H1 (cell line): ENCODE measurements at regions not wholly inside any gene's neighbourhood (a gene's known extent, or its start where the extent isn't known, plus 50 kb on each side); places are given as distances from the start of the nearest gene placed in this dataset.

ENCODE experiments used
- CTCF ChIA-PET: fragments of 300-600 bp; sonication (Branson Sonifier 250); formaldehyde crosslinking; loops from one replicate; lab custom pipeline; 2021; ENCODE audit not compliant: partially characterized antibody; lab: Charles Lee
- POLR2A ChIA-PET: fragments of 300-600 bp; sonication (Branson Sonifier 250); formaldehyde crosslinking; loops from one replicate; lab custom pipeline; 2021; ENCODE audit warnings: inconsistent platforms; ENCODE audit not compliant: partially characterized antibody; lab: Charles Lee
- DNase-seq, 2 experiments: peaks; one replicate each; pipeline versions ENCODE4 v3.0.0 to v3.0.0-alpha.2; 2010 to 2022; ENCODE audit warnings: low spot score in 2 of 2, low read depth in 1 of 2, mixed read lengths in 1 of 2
- FAIRE-seq: peaks from 2 replicates; lab custom pipeline; 2011; peaks lifted over from hg19 to GRCh38; lab: Jason Lieb, UNC
- H2AFZ ChIP-seq: 2 replicates; pipeline ENCODE4 v1.8.1; 2012; ENCODE audit warnings: low read length, inconsistent platforms
- H2AK5ac ChIP-seq: 2 replicates; pipeline ENCODE4 v1.6.1; 2013; ENCODE audit warnings: low read depth, low read length
- H2BK120ac ChIP-seq: replicated peaks from 2 replicates; pipeline ENCODE3; 2013; ENCODE audit warnings: low read depth, low read length, inconsistent platforms
- H2BK12ac ChIP-seq: 2 replicates; pipeline ENCODE4 v1.6.1; 2013; ENCODE audit warnings: low read depth, low read length
- H2BK15ac ChIP-seq: 2 replicates; pipeline ENCODE4 v1.6.1; 2013; ENCODE audit warnings: low read length
- H2BK20ac ChIP-seq: 2 replicates; pipeline ENCODE4 v1.6.1; 2013; ENCODE audit warnings: low read length
- H2BK5ac ChIP-seq: 2 replicates; pipeline ENCODE4 v1.6.1; 2013; ENCODE audit warnings: low read depth, low read length
- H3K14ac ChIP-seq: 2 replicates; pipeline ENCODE4 v1.6.1; 2013; ENCODE audit warnings: inconsistent platforms; ENCODE audit not compliant: insufficient read length
- H3K18ac ChIP-seq: 2 replicates; pipeline ENCODE4 v1.6.1; 2013; ENCODE audit warnings: low read length; ENCODE audit errors: extremely low read depth
- H3K23ac ChIP-seq: 2 replicates; pipeline ENCODE4 v1.6.1; 2013; ENCODE audit warnings: inconsistent platforms; ENCODE audit not compliant: insufficient read length
- H3K23me2 ChIP-seq: 2 replicates; pipeline ENCODE4 v1.6.1; 2013; ENCODE audit warnings: low read depth, low read length
- H3K27ac ChIP-seq: 2 replicates; pipeline ENCODE4 v1.6.1; 2011; ENCODE audit warnings: low read depth, low read length, inconsistent platforms
- H3K27me3 ChIP-seq, 4 experiments: replicated peaks in 1 of 4; 1 replicate in 1 of 4; 2 replicates in 3 of 4; pipeline versions ENCODE4 v1.6.1 to v1.8.1; 2011 to 2013; ENCODE audit warnings: low read length in 3 of 4, mild to moderate bottlenecking in 3 of 4, inconsistent platforms in 2 of 4, mixed read lengths in 2 of 4, moderate library complexity in 1 of 4; ENCODE audit not compliant: control insufficient read depth in 3 of 4, insufficient read depth in 3 of 4; ENCODE audit errors: extremely low read depth in 1 of 4
- H3K36me3 ChIP-seq, 4 experiments: 2 replicates each; pipeline versions ENCODE4 v1.6.1 to v1.8.1; 2011 to 2013; ENCODE audit warnings: mild to moderate bottlenecking in 4 of 4, low read length in 3 of 4, moderate library complexity in 2 of 4, control low read depth in 1 of 4, inconsistent platforms in 1 of 4; ENCODE audit not compliant: insufficient read depth in 4 of 4, control insufficient read depth in 2 of 4
- H3K4ac ChIP-seq: replicated peaks from 2 replicates; pipeline ENCODE3; 2013; ENCODE audit warnings: low read length, low read depth, mixed read lengths, inconsistent platforms; ENCODE audit not compliant: insufficient read length
- H3K4me1 ChIP-seq, 4 experiments: replicated peaks in 1 of 4; 1 replicate in 1 of 4; 2 replicates in 3 of 4; pipeline versions ENCODE4 v1.6.1 to v1.8.1; 2011 to 2013; ENCODE audit warnings: low read length in 3 of 4, inconsistent platforms in 2 of 4, mixed read lengths in 1 of 4; ENCODE audit not compliant: insufficient read depth in 4 of 4, control insufficient read depth in 3 of 4
- H3K4me2 ChIP-seq, 2 experiments: 2 replicates each; pipeline versions ENCODE4 v1.6.1 to v1.8.1; 2011 to 2013; ENCODE audit warnings: low read depth in 2 of 2, low read length in 2 of 2, control low read depth in 1 of 2, inconsistent platforms in 1 of 2, mild to moderate bottlenecking in 1 of 2; ENCODE audit not compliant: insufficient read depth in 1 of 2
- H3K4me3 ChIP-seq, 4 experiments: fragments of 200-600, 300-600 bp in 1 of 4; sonication (generic), shearing (Covaris generic), sonication (Bioruptor Twin) in 1 of 4; 2 replicates each; pipeline versions ENCODE4 v1.5.1 to v1.8.1; 2011 to 2016; ENCODE audit warnings: low read length in 4 of 4, low read depth in 3 of 4, control low read depth in 2 of 4, inconsistent platforms in 2 of 4, mild to moderate bottlenecking in 2 of 4, mixed read lengths in 1 of 4, moderate library complexity in 1 of 4; ENCODE audit not compliant: insufficient read depth in 2 of 4; ENCODE audit errors: extremely low read depth in 1 of 4
- H3K56ac ChIP-seq: replicated peaks from 2 replicates; pipeline ENCODE3; 2013; ENCODE audit warnings: low read depth, mild to moderate bottlenecking, mixed read lengths, low read length, inconsistent platforms; ENCODE audit not compliant: insufficient read length
- H3K79me1 ChIP-seq: 2 replicates; pipeline ENCODE4 v1.6.1; 2013; ENCODE audit warnings: low read depth, low read length, control low read depth
- H3K79me2 ChIP-seq, 2 experiments: 2 replicates each; pipeline versions ENCODE4 v1.6.1 to v1.8.1; 2012 to 2013; ENCODE audit warnings: low read length in 2 of 2, mild to moderate bottlenecking in 2 of 2, inconsistent platforms in 1 of 2; ENCODE audit not compliant: insufficient read depth in 2 of 2, control insufficient read depth in 1 of 2
- H3K9ac ChIP-seq, 4 experiments: replicated peaks in 1 of 4; 1 replicate in 1 of 4; 2 replicates in 3 of 4; pipeline versions ENCODE4 v1.6.1 to v1.8.1; 2011 to 2013; ENCODE audit warnings: low read depth in 3 of 4, low read length in 3 of 4, control low read depth in 2 of 4, mild to moderate bottlenecking in 2 of 4, moderate library complexity in 2 of 4, inconsistent platforms in 1 of 4; ENCODE audit errors: extremely low read depth in 1 of 4
- H3K9me3 ChIP-seq, 2 experiments: 2 replicates each; pipeline versions ENCODE4 v1.6.1 to v1.8.1; 2012 to 2013; ENCODE audit warnings: mild to moderate bottlenecking in 2 of 2, moderate library complexity in 2 of 2, control low read depth in 1 of 2, inconsistent platforms in 1 of 2, low read depth in 1 of 2, low read length in 1 of 2, mixed read lengths in 1 of 2; ENCODE audit not compliant: insufficient read depth in 2 of 2
- H4K20me1 ChIP-seq, 2 experiments: replicated peaks in 1 of 2; 2 replicates each; pipeline versions ENCODE3 to v1.8.1; 2011 to 2013; ENCODE audit warnings: inconsistent platforms in 2 of 2, low read length in 2 of 2, mild to moderate bottlenecking in 1 of 2; ENCODE audit not compliant: insufficient read depth in 2 of 2, control insufficient read depth in 1 of 2
- H4K5ac ChIP-seq: 2 replicates; pipeline ENCODE4 v1.6.1; 2013; ENCODE audit warnings: low read length, low read depth, mixed read lengths, inconsistent platforms; ENCODE audit not compliant: insufficient read length
- H4K8ac ChIP-seq: 2 replicates; pipeline ENCODE4 v1.8.0; 2013; ENCODE audit warnings: mild to moderate bottlenecking, moderate library complexity, low read length, inconsistent platforms; ENCODE audit not compliant: insufficient read depth; ENCODE audit errors: extremely low read depth
- H4K91ac ChIP-seq: replicated peaks from 2 replicates; pipeline ENCODE3; 2013; ENCODE audit warnings: low read length, mixed read lengths, inconsistent platforms; ENCODE audit not compliant: insufficient read length
- CBX5 ChIP-seq: fragments of 300-800, 300-1000 bp; sonication (generic); IDR thresholded peaks from 2 replicates; pipeline ENCODE4 v1.7.1; 2016; ENCODE audit warnings: antibody characterized with exemption, low read length, low read depth
- CBX8 ChIP-seq: fragments of 300-800, 300-1000 bp; sonication (generic); IDR thresholded peaks from 2 replicates; pipeline ENCODE4 v1.7.1; 2016; ENCODE audit warnings: low read depth, low read length, borderline replicate concordance
- FOSL1 ChIP-seq: IDR thresholded peaks from 2 replicates; pipeline ENCODE4 v1.6.1; 2011; ENCODE audit warnings: mild to moderate bottlenecking, low read depth, low read length, moderate library complexity; ENCODE audit not compliant: insufficient read depth
- GABPA ChIP-seq: IDR thresholded peaks from 2 replicates; pipeline ENCODE4 v1.6.1; 2011; ENCODE audit warnings: mild to moderate bottlenecking, low read length, moderate library complexity, borderline replicate concordance; ENCODE audit not compliant: insufficient read depth
- JUND ChIP-seq: IDR thresholded peaks from 2 replicates; pipeline ENCODE4 v1.6.1; 2011; ENCODE audit warnings: mild to moderate bottlenecking, improper control_type of control experiment, low read length
- KDM1A ChIP-seq: fragments of 200-600, 300-600 bp; sonication (generic); IDR thresholded peaks from 2 replicates; pipeline ENCODE4 v1.7.1; 2016; ENCODE audit warnings: mild to moderate bottlenecking, low read length, borderline replicate concordance
- POU5F1 ChIP-seq: IDR thresholded peaks from 2 replicates; pipeline ENCODE4 v1.6.1; 2011; ENCODE audit warnings: low read depth, mild to moderate bottlenecking, low read length, moderate library complexity
- RFX5 ChIP-seq: IDR thresholded peaks from 2 replicates; pipeline ENCODE4 v1.6.1; 2011; ENCODE audit warnings: low read depth, low read length, improper control_type of control experiment, borderline replicate concordance
- RXRA ChIP-seq: IDR thresholded peaks from 2 replicates; pipeline ENCODE4 v1.6.1; 2011; ENCODE audit warnings: low read depth, mild to moderate bottlenecking, low read length, moderate library complexity; ENCODE audit not compliant: insufficient read depth
- SIX5 ChIP-seq: IDR thresholded peaks from 2 replicates; pipeline ENCODE4 v1.6.1; 2011; ENCODE audit warnings: mild to moderate bottlenecking, low read depth, low read length
- SRF ChIP-seq: IDR thresholded peaks from 2 replicates; pipeline ENCODE4 v1.6.1; 2011; ENCODE audit warnings: mild to moderate bottlenecking, low read depth, low read length, moderate library complexity
- TAF7 ChIP-seq: optimal IDR thresholded peaks from 2 replicates; pipeline ENCODE3; 2011; ENCODE audit warnings: low read depth, mild to moderate bottlenecking, inconsistent platforms, low read length, moderate library complexity, borderline replicate concordance
- TCF12 ChIP-seq: IDR thresholded peaks from 2 replicates; pipeline ENCODE4 v1.6.1; 2011; ENCODE audit warnings: low read depth, mild to moderate bottlenecking, low read length
- WGBS, 2 experiments: shearing (Covaris generic) in 1 of 2; methylation state at CpG; one replicate each; pipeline versions ENCODE4 v1.1.6 to v1.1.7; 2013 to 2015; ENCODE audit warnings: low lambda C conversion rate in 2 of 2, mixed read lengths in 2 of 2, inconsistent platforms in 1 of 2, low coverage in 1 of 2, missing lambda C conversion rate in 1 of 2; ENCODE audit not compliant: insufficient replicate concordance in 2 of 2, insufficient coverage in 1 of 2, insufficient read length in 1 of 2; ENCODE audit errors: extremely low coverage in 1 of 2, missing lambda C conversion rate in 1 of 2; 5-methylcytosine and 5-hydroxymethylcytosine counted together

- no peak overlapping the region for H2BK15ac ChIP-seq
- no peaks in the 10 kb centered on the region for H3K27me3 ChIP-seq
- H2BK20ac ChIP-seq: no peak overlapping the region
- POLR2A ChIA-PET: no interaction called here
- no peak overlapping the region for H3K9ac ChIP-seq
- no peak overlapping the region for H3K4me2 ChIP-seq
- H3K4me1 ChIP-seq: peaks cover 0 to 3% (median 0%) of the 10 kb centered on the region in 4 experiments; a peak in 2 of 7 replicates
- DNase-seq (no peak), FAIRE-seq (no peak)
- H4K5ac ChIP-seq: no peak overlapping the region
- no peak overlapping the region for H4K91ac ChIP-seq
- no peak overlapping the region for H3K14ac ChIP-seq
- no peak overlapping the region for H2AK5ac ChIP-seq
- no peak overlapping the region for H3K18ac ChIP-seq
- no peaks in the 10 kb centered on the region for H3K79me2 ChIP-seq
- H3K36me3 ChIP-seq: no peaks in the 10 kb centered on the region
- no peak overlapping the region for H3K23ac ChIP-seq
- no peak overlapping the region for H3K4me3 ChIP-seq
- H2BK120ac ChIP-seq: no peak overlapping the region
- no peaks in the 10 kb centered on the region for H3K79me1 ChIP-seq
- no peaks in the 10 kb centered on the region for H3K9me3 ChIP-seq
- H4K20me1 ChIP-seq: no peaks in the 10 kb centered on the region
- no peak overlapping the region for H2AFZ ChIP-seq
- no peak for TF ChIP-seq SRF
- TF ChIP-seq GABPA: no peak
- no peak for TF ChIP-seq RFX5
- TF ChIP-seq TCF12: no peak
- no peak for TF ChIP-seq POU5F1
- TF ChIP-seq SIX5: no peak
- TF ChIP-seq CBX5: no peak
- no peak for TF ChIP-seq RXRA
- TF ChIP-seq CBX8: no peak
- no peak for TF ChIP-seq FOSL1
- no peak for TF ChIP-seq KDM1A
- TF ChIP-seq JUND: no peak
- no peak for TF ChIP-seq TAF7
- no peaks in the 10 kb centered on the region for H3K23me2 ChIP-seq
- 95% methylated on average over 3 of the region's 3 CpGs; no CpG with 5 or more reads in 1 of the 2 experiments for WGBS, 2 experiments
- no peak overlapping the region for H3K56ac ChIP-seq
- no peak overlapping the region for H2BK5ac ChIP-seq
- H3K4ac ChIP-seq: no peak overlapping the region
- no peak overlapping the region for H4K8ac ChIP-seq
- no peak overlapping the region for H3K27ac ChIP-seq
- H2BK12ac ChIP-seq: no peak overlapping the region
- CTCF ChIA-PET: interaction anchor here (1.1 to 4.7 kb wide), 3 partner anchors 13 to 110 kb away, joined by 3 to 17 read pairs (median 4); no protein-coding TSS in a partner anchor
Observed at GRCh38 chr3:98644168-98644567, 50.8 kb upstream of the CPOX start.
